Uterus (tissue), 2 donors: ENCODE measurements at regions not wholly inside any gene's neighbourhood (a gene's known extent, or its start where the extent isn't known, plus 50 kb on each side); places are given as distances from the start of the nearest gene placed in this dataset.

Experiments
- POLR2A ChIP-seq, 2 donors: fragments of 450-650 bp; IDR thresholded peaks; one replicate each; pipeline ENCODE4 v1.6.1; 2016; ENCODE audit warnings: antibody characterized with exemption in 2 of 2, mild to moderate bottlenecking in 1 of 2, moderate library complexity in 1 of 2
- TF ChIP-seq, protein P1 (sequence below), 4 experiments: fragments of 200-600 bp in 2 of 4; fragments of 450-650 bp in 2 of 4; sonication (generic) in 2 of 4; IDR thresholded peaks; one replicate each; pipeline ENCODE4 v1.5.1; 2016 to 2019; ENCODE audit warnings: antibody characterized with exemption in 4 of 4, mild to moderate bottlenecking in 2 of 4, moderate library complexity in 1 of 4

- TF ChIP-seq, protein P1, sequence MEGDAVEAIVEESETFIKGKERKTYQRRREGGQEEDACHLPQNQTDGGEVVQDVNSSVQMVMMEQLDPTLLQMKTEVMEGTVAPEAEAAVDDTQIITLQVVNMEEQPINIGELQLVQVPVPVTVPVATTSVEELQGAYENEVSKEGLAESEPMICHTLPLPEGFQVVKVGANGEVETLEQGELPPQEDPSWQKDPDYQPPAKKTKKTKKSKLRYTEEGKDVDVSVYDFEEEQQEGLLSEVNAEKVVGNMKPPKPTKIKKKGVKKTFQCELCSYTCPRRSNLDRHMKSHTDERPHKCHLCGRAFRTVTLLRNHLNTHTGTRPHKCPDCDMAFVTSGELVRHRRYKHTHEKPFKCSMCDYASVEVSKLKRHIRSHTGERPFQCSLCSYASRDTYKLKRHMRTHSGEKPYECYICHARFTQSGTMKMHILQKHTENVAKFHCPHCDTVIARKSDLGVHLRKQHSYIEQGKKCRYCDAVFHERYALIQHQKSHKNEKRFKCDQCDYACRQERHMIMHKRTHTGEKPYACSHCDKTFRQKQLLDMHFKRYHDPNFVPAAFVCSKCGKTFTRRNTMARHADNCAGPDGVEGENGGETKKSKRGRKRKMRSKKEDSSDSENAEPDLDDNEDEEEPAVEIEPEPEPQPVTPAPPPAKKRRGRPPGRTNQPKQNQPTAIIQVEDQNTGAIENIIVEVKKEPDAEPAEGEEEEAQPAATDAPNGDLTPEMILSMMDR (IDR thresholded peaks at IDR 0.05), result no peak
- no peak for TF ChIP-seq POLR2A (IDR thresholded peaks at IDR 0.05)
Observed at GRCh38 chr11:30683176-30683575, 97.0 kb upstream of the MPPED2 start.
